Heart right ventricle (tissue), 16 donors: ENCODE measurements at regions not wholly inside any gene's neighbourhood (a gene's known extent, or its start where the extent isn't known, plus 50 kb on each side); places are given as distances from the start of the nearest gene placed in this dataset.
A peak's percentile ranks its signal among the peaks of the same experiment; 100 is the strongest.

Experiments
- ATAC-seq, 8 donors: fragments of 200-7000 bp; cut with Tn5 transposase; one replicate each; pipeline ENCODE4 v1.9.1; 2020; ENCODE audit warnings: mild to moderate bottlenecking in 8 of 8, moderate library complexity in 8 of 8, moderate number of reproducible peaks in 1 of 8
- DNase-seq, 2 donors: peaks; one replicate each; pipeline ENCODE4 v3.0.0-alpha.2; 2020
- H3K27ac ChIP-seq, 10 donors: fragments of 200-600 bp; sonication (generic) in 2 of 10; one replicate each; pipeline versions ENCODE4 v1.5.0 to v1.8.0; 2020 to 2022; ENCODE audit warnings: mild to moderate bottlenecking in 3 of 10
- H3K27me3 ChIP-seq, 7 donors: fragments of 200-600 bp; one replicate each; pipeline ENCODE4 v1.8.0; 2021 to 2022; ENCODE audit warnings: mild to moderate bottlenecking in 2 of 7
- H3K36me3 ChIP-seq, 9 donors: fragments of 200-600 bp; sonication (generic) in 1 of 9; one replicate each; pipeline versions ENCODE4 v1.5.0 to v1.8.0; 2020 to 2022; ENCODE audit warnings: mild to moderate bottlenecking in 2 of 9
- H3K4me1 ChIP-seq, 9 donors: fragments of 200-600 bp; sonication (generic) in 1 of 9; one replicate each; pipeline versions ENCODE4 v1.5.0 to v1.8.0; 2020 to 2022; ENCODE audit warnings: mild to moderate bottlenecking in 4 of 9
- H3K4me3 ChIP-seq, 10 donors: fragments of 200-600 bp; sonication (generic) in 2 of 10; one replicate each; pipeline versions ENCODE4 v1.5.0 to v1.8.0; 2020 to 2022; ENCODE audit warnings: mild to moderate bottlenecking in 7 of 10, moderate library complexity in 2 of 10
- H3K9me3 ChIP-seq, 11 donors: fragments of 200-600 bp in 10 of 11; sonication (generic) in 2 of 11; one replicate each; pipeline versions ENCODE4 v1.5.0 to v1.8.0; 2013 to 2022; ENCODE audit warnings: mild to moderate bottlenecking in 2 of 11, control low read depth in 1 of 11, moderate library complexity in 1 of 11
- CTCF ChIP-seq, 9 donors: fragments of 200-600 bp; sonication (generic) in 2 of 9; IDR thresholded peaks; one replicate each; pipeline versions ENCODE4 v1.5.0 to v1.8.0; 2021 to 2022; ENCODE audit warnings: antibody characterized with exemption in 9 of 9, mild to moderate bottlenecking in 5 of 9, moderate library complexity in 1 of 9
- WGBS, 2 donors: extraction: QIAGEN DNeasy Blood & Tissue Kit; methylation state at CpG; one replicate each; pipeline ENCODE4 v1.1.7; 2013; ENCODE audit warnings: inconsistent platforms in 1 of 2; 5-methylcytosine and 5-hydroxymethylcytosine counted together
- intact Hi-C, 10 donors: fragments of 100-400 bp; cut with DNase I; formaldehyde crosslinking; loops; one replicate each; pipeline versions ENCODE4 v1.11.1 to v1.14.2; 2022
- donor health status: Arrhythmogenic right ventricular cardiomyopathy.
- donor health status: ischemic (EF 13 %, LVEDD 7.1; RV severe dilation, severe dysfunction).
- donor health status: healthy with polysubstance abuse.
- donor health status: DM: no; HTN: yes; CAD: no.
- donor health status: DM: no; HTN: no; CAD: no.
- donor health status: ischemic (EF 25% LVEDD 6.9; RV normal size, moderate dysfunction).
- donor health status: ischemic (EF 25% LVEDD 5.7; RV mildly dilated, moderate dysfunction).
- donor health status: healthy.
- donor health status: DM: yes; HTN: yes; CAD: no.
- donor health status: Ischemic cardiomyopathy.
- donor health status: ischemic (EF 35%, LVEDD 5.7; RV mildly dilated, moderate dysfunction).
- donor health status: nonischemic (EF 11% LVEDD 7.7; RV severe dilation, severe dysfunction).
- donor health status: DM: yes; HTN: yes; CAD: no.
- donor health status: PGD.
- donor health status: ischemic (EF 29% LVEDD 5.4; RV normal size, mild dysfunction).
- donor health status: nonischemic (EF 23%, LVEDD 6.1; RV moderate dilation, normal function).

- Histone ChIP-seq H3K9me3 (peaks cover 0 to 7% (median 0%) of the 10 kb centered on the region in 11 donors), H3K36me3 (no peaks in the 10 kb centered on the region), H3K27ac (peak overlapping the region; percentile 60 to 95 (median 88)), H3K27me3 (no peaks in the 10 kb centered on the region), H3K4me1 (peaks cover 9 to 69% (median 52%) of the 10 kb centered on the region in 9 donors), H3K4me3 (no peak overlapping the region)
- ATAC-seq: peak in 7 of 8 donors; percentile 19 to 74 (median 66)
- peak in 1 of 2 donors; percentile 21 for DNase-seq
- TF ChIP-seq CTCF (IDR thresholded peaks at IDR 0.05): no peak
- intact Hi-C loops: loop anchor here in 2 of 10 donors (2.0 to 5.0 kb wide), 3 partner anchors 40 to 126 kb away; partner anchors contain the start of gene NEDD9 (in 1 of the 2)
- WGBS, 2 donors: 77 to 79% methylated on average over 7 of the region's 7 CpGs
These were observed 124.8 kb upstream of the NEDD9 start for GRCh38 chr6:11357285-11357684.

- Histone ChIP-seq H3K36me3 (no peaks in the 10 kb centered on the region), H3K27ac (peak overlapping the region; percentile 60 to 95 (median 88)), H3K9me3 (peaks cover 0 to 7% (median 0%) of the 10 kb centered on the region in 11 donors), H3K4me1 (peaks cover 9 to 70% (median 52%) of the 10 kb centered on the region in 9 donors), H3K27me3 (no peaks in the 10 kb centered on the region), H3K4me3 (no peak overlapping the region)
- DNase-seq: peak; percentile 20 to 64
- peak; percentile 78 to 93 (median 86) for ATAC-seq
- intact Hi-C loops: loop anchor here in 2 of 10 donors (2.0 to 5.0 kb wide), 3 partner anchors 39 to 126 kb away; partner anchors contain the start of gene NEDD9 (in 1 of the 2)
- TF ChIP-seq CTCF (IDR thresholded peaks at IDR 0.05): no peak
- WGBS, 2 donors: 70 to 75% methylated on average over 11 of the region's 11 CpGs
These were observed 124.1 kb upstream of the NEDD9 start for GRCh38 chr6:11356404-11357155.

GRCh38 chr6:11353921-11354389 is 121.5 kb upstream of the NEDD9 start:
- Histone ChIP-seq H3K4me3 (no peak overlapping the region), H3K27ac (peak overlapping the region; percentile 53 to 95 (median 86))
- ATAC-seq: peak; percentile 71 to 91 (median 86)

More at GRCh38 chr6:11353921-11354389, 121.5 kb upstream of the NEDD9 start:
- Histone ChIP-seq H3K9me3 (no peaks in the 10 kb centered on the region), H3K4me1 (peaks cover 9 to 80% (median 46%) of the 10 kb centered on the region in 9 donors), H3K36me3 (no peaks in the 10 kb centered on the region), H3K27me3 (no peaks in the 10 kb centered on the region)
- peak; percentile 31 to 74 for DNase-seq
- WGBS, 2 donors: 42 to 49% methylated on average over 6 of the region's 6 CpGs
- intact Hi-C loops: loop anchor here in 4 of 10 donors (5.0 kb wide), 3 partner anchors 37 to 122 kb away; partner anchors contain the start of gene NEDD9 (in 1 of the 4)
- no peak for TF ChIP-seq CTCF (IDR thresholded peaks at IDR 0.05)
